ENCODE measurements at regions not wholly inside any gene's neighbourhood (a gene's known extent, or its start where the extent isn't known, plus 50 kb on each side); places are given as distances from the start of the nearest gene placed in this dataset.

DNA sequence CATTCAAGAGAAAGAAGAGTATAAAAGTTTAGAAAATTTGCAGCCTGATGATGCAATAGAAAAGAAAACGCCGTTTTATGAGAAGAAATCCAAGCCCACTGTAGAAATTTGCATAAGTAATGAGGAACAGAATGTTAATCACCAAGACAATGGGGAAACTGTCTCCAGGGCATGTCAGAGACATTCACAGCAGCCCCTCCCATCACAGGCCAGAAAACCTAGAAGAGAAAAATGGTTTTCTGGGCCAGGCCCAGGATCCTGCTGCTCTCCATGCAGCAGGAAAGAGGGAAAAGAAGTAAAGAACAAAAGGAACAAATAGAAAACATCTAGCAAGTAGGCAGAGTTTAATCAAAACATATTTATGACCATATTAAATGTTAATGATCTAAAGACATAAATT, 119.0 kb downstream of the ANKRD50 start:
- TF ChIP-seq, protein P1, sequence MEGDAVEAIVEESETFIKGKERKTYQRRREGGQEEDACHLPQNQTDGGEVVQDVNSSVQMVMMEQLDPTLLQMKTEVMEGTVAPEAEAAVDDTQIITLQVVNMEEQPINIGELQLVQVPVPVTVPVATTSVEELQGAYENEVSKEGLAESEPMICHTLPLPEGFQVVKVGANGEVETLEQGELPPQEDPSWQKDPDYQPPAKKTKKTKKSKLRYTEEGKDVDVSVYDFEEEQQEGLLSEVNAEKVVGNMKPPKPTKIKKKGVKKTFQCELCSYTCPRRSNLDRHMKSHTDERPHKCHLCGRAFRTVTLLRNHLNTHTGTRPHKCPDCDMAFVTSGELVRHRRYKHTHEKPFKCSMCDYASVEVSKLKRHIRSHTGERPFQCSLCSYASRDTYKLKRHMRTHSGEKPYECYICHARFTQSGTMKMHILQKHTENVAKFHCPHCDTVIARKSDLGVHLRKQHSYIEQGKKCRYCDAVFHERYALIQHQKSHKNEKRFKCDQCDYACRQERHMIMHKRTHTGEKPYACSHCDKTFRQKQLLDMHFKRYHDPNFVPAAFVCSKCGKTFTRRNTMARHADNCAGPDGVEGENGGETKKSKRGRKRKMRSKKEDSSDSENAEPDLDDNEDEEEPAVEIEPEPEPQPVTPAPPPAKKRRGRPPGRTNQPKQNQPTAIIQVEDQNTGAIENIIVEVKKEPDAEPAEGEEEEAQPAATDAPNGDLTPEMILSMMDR (conservative IDR thresholded peaks at IDR 0.05 in 1 of 2, IDR thresholded peaks at IDR 0.05 in 1 of 2; ENCODE audit: low read depth in 1 of 2, low read length in 2 of 2), result no peak
- no peak for TF ChIP-seq EZH2 (IDR thresholded peaks at IDR 0.05; ENCODE audit: low read length, missing control alignments)

All from fibroblast of lung (primary cell).